ENCODE measurements at regions not wholly inside any gene's neighbourhood (a gene's known extent, or its start where the extent isn't known, plus 50 kb on each side); places are given as distances from the start of the nearest gene placed in this dataset.

DNA sequence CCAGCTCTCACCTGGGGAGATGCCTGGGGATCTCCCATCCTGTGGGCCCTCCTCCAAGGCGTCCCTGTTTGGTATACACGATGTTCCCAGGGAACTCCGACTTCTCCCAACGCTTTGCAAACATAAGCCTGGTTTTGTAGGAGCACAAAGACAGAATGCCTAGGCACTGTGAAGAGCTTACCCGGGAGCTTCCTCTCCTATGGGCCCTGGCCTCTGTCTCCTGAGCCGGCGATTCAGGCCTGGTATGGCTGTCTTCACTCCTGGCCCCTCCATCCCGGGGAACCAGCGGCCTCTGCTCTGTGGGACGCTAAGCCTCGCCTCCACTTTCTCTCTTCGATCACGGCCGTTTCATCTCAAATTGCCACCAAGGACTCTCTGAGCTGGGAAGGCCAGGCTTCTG is 59.6 kb upstream of the ACTRT2 start:
- H3K9me3 ChIP-seq = no peaks in the 10 kb centered on the region
- H3K27ac ChIP-seq = no peak overlapping the region
- no peaks in the 10 kb centered on the region for H3K4me1 ChIP-seq
- H3K4me3 ChIP-seq = no peak overlapping the region
- TF ChIP-seq, protein P1, sequence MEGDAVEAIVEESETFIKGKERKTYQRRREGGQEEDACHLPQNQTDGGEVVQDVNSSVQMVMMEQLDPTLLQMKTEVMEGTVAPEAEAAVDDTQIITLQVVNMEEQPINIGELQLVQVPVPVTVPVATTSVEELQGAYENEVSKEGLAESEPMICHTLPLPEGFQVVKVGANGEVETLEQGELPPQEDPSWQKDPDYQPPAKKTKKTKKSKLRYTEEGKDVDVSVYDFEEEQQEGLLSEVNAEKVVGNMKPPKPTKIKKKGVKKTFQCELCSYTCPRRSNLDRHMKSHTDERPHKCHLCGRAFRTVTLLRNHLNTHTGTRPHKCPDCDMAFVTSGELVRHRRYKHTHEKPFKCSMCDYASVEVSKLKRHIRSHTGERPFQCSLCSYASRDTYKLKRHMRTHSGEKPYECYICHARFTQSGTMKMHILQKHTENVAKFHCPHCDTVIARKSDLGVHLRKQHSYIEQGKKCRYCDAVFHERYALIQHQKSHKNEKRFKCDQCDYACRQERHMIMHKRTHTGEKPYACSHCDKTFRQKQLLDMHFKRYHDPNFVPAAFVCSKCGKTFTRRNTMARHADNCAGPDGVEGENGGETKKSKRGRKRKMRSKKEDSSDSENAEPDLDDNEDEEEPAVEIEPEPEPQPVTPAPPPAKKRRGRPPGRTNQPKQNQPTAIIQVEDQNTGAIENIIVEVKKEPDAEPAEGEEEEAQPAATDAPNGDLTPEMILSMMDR (IDR thresholded peaks at IDR 0.05) = no peak
- DNase-seq = no peak
- H3K9ac ChIP-seq (ENCODE audit: low read depth in 2 of 2, low read length in 2 of 2) = no peak overlapping the region
- no peaks in the 10 kb centered on the region for H3K36me3 ChIP-seq
- intact Hi-C loops (cut with DNase I) = no loop called here
- H3K27me3 ChIP-seq = no peaks in the 10 kb centered on the region

DNA sequence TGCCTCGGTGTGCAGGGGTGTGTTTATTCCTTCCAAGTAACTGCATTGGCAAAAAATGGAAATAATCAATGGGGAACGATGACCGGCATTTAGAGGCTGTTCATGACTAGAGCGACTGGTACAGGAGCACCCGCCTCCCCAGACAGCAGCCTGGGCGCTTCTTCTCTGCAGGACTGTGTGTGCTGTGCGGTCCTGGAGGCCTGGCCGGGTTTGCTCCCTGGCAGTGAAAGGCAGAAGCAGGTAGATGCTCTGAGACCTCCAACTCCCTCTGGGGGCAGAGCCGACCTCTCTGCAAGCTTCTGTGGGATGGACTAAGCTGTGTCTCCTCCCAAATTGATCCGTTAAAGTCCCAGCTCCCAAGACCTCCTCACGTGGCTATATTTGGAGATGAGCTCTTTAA is 59.2 kb upstream of the ACTRT2 start:
- Histone ChIP-seq H3K9ac (ENCODE audit: low read depth in 2 of 2, low read length in 2 of 2) (no peak overlapping the region), H3K4me1 (no peaks in the 10 kb centered on the region), H3K36me3 (no peaks in the 10 kb centered on the region), H3K9me3 (no peaks in the 10 kb centered on the region), H3K27ac (no peak overlapping the region), H3K27me3 (no peaks in the 10 kb centered on the region), H3K4me3 (no peak overlapping the region)
- TF ChIP-seq, protein P1 (IDR thresholded peaks at IDR 0.05) = no peak
- no peak for DNase-seq
- intact Hi-C loops (cut with DNase I) = no loop called here

DNA sequence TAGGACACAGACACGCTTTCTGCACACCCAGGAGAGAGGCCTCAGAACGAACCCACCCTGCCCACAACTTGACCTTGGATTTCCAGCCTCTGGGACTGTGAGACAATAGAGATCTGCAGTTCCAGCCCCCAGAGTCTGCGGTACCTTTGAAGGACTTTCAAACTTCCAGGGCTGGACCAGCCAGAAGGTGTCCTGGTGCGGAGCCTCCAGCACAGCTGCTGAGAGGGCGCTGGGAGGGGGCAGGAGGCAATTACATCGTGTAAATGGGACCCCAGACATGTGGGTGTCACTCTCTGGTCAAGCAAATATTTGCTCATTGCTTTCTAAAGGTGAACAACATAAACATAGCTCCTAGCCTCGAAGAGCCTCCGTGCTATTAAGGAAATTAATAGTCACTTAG is 58.7 kb upstream of the ACTRT2 start:
- Histone ChIP-seq H3K4me1 (no peaks in the 10 kb centered on the region), H3K9ac (ENCODE audit: low read depth in 2 of 2, low read length in 2 of 2) (no peak overlapping the region), H3K27me3 (no peaks in the 10 kb centered on the region), H3K9me3 (no peaks in the 10 kb centered on the region), H3K4me3 (no peak overlapping the region), H3K36me3 (no peaks in the 10 kb centered on the region), H3K27ac (no peak overlapping the region)
- intact Hi-C loops (cut with DNase I) = no loop called here
- no peak for DNase-seq
- TF ChIP-seq, protein P1 (IDR thresholded peaks at IDR 0.05) = no peak

DNA sequence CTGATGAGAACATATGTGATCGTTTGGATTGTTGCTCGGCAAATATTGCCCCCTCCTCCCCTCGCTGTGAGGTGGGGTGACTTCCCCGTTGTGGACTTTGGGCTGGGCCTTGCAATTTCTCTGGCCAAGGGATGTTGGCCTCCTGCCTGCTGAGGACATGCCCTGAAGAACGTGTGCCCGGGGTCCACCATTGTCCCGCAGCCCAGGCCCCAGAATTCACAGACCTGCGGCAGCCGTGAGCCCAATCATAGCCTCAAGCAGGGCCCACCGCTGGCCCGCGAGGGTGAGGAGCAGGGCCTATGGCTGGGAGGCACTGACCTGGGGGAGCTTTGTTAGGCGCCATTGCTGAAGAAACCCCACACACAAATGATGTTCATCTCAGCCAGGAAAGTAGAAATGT is 58.3 kb upstream of the ACTRT2 start:
- H3K4me1 ChIP-seq = no peaks in the 10 kb centered on the region
- no peak for DNase-seq
- H3K27ac ChIP-seq = no peak overlapping the region
- TF ChIP-seq, protein P1 (IDR thresholded peaks at IDR 0.05) = no peak
- H3K36me3 ChIP-seq = no peaks in the 10 kb centered on the region
- intact Hi-C loops (cut with DNase I) = no loop called here
- H3K27me3 ChIP-seq = no peaks in the 10 kb centered on the region
- no peak overlapping the region for H3K9ac ChIP-seq (ENCODE audit: low read depth in 2 of 2, low read length in 2 of 2)
- no peak overlapping the region for H3K4me3 ChIP-seq
- H3K9me3 ChIP-seq = no peaks in the 10 kb centered on the region

DNA sequence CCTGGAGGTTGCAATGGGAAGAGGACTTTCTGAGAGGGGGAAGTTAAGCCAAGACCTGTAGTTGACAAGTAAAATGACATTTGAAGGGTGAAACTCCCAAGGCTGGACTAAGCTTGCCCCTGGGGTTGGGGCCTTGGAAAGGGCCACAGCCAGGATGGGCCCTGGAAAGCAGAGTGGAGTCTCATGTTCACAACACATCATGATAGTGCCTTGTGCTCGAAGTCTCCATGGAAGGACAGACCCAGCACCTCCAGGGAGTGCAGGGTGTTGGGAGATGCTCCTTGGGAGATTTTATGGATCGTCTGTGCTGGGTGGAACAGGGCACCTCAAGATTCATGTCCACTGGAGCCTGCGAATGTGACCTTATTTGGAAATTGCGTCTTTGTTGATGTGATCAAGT is 55.6 kb upstream of the ACTRT2 start:
- no peaks in the 10 kb centered on the region for H3K36me3 ChIP-seq
- DNase-seq = no peak
- TF ChIP-seq, protein P1 (IDR thresholded peaks at IDR 0.05) = no peak
- H3K27me3 ChIP-seq = no peaks in the 10 kb centered on the region
- no peak overlapping the region for H3K4me3 ChIP-seq
- no peaks in the 10 kb centered on the region for H3K4me1 ChIP-seq
- H3K27ac ChIP-seq = no peak overlapping the region
- no peaks in the 10 kb centered on the region for H3K9me3 ChIP-seq
- intact Hi-C loops (cut with DNase I) = no loop called here
- no peak overlapping the region for H3K9ac ChIP-seq (ENCODE audit: low read depth in 2 of 2, low read length in 2 of 2)

Measured in colonic mucosa (tissue), 4 donors.